Naive B cell (primary cell): ENCODE measurements at regions not wholly inside any gene's neighbourhood (a gene's known extent, or its start where the extent isn't known, plus 50 kb on each side); places are given as distances from the start of the nearest gene placed in this dataset.

Experiments
- ATAC-seq, 2 donors: fragments of 150-1000 bp; cut with Tn5 transposase; 2 replicates each; pipeline ENCODE4 v1.10.0; 2021; ENCODE audit warnings: low read depth in 2 of 2, mild to moderate bottlenecking in 2 of 2, moderate library complexity in 2 of 2
- DNase-seq: peaks from one replicate; pipeline ENCODE4 v3.0.0; 2022
- H3K27ac Mint-ChIP-seq, 6 donors: one replicate each; pipeline ENCODE4 v1.8.0; 2020 to 2022; ENCODE audit warnings: mild to moderate bottlenecking in 6 of 6, mixed read lengths in 6 of 6, moderate library complexity in 5 of 6, inconsistent platforms in 2 of 6
- H3K27me3 Mint-ChIP-seq, 3 donors: one replicate each; pipeline ENCODE4 v1.8.0; 2021 to 2022; ENCODE audit warnings: mixed read lengths in 3 of 3, mild to moderate bottlenecking in 1 of 3
- H3K36me3 Mint-ChIP-seq, 2 donors: one replicate each; pipeline ENCODE4 v1.8.0; 2020 to 2022; ENCODE audit warnings: mixed read lengths in 2 of 2, inconsistent platforms in 1 of 2, mild to moderate bottlenecking in 1 of 2
- H3K4me1 Mint-ChIP-seq, 3 donors: one replicate each; pipeline ENCODE4 v1.8.0; 2020 to 2022; ENCODE audit warnings: mixed read lengths in 3 of 3, inconsistent platforms in 1 of 3, mild to moderate bottlenecking in 1 of 3, moderate library complexity in 1 of 3
- H3K4me3 Mint-ChIP-seq, 8 donors: one replicate each; pipeline ENCODE4 v1.8.0; 2020 to 2022; ENCODE audit warnings: mild to moderate bottlenecking in 8 of 8, mixed read lengths in 8 of 8, moderate library complexity in 8 of 8, inconsistent platforms in 2 of 8
- H3K9me3 Mint-ChIP-seq, 7 donors: one replicate each; pipeline ENCODE4 v1.8.0; 2020 to 2022; ENCODE audit warnings: mixed read lengths in 7 of 7, mild to moderate bottlenecking in 5 of 7, inconsistent platforms in 2 of 7, moderate library complexity in 1 of 7

GRCh38 chr2:5367321-5367720 is 324.9 kb upstream of the SOX11 start:
- H3K36me3 Mint-ChIP-seq, result no peaks in the 10 kb centered on the region
- no peak overlapping the region for H3K27ac Mint-ChIP-seq
- peaks cover 0 to 4% (median 0%) of the 10 kb centered on the region in 7 donors for H3K9me3 Mint-ChIP-seq
- peaks cover 0 to 3% (median 0%) of the 10 kb centered on the region in 3 donors for H3K27me3 Mint-ChIP-seq
- DNase-seq, result no peak
- peaks cover 0 to 2% (median 0%) of the 10 kb centered on the region in 3 donors for H3K4me1 Mint-ChIP-seq
- ATAC-seq, result no peak
- no peak overlapping the region for H3K4me3 Mint-ChIP-seq

- Mint-ChIP-seq H3K9me3 (peaks cover 0 to 4% (median 0%) of the 10 kb centered on the region in 7 donors), H3K4me1 (peaks cover 0 to 2% (median 0%) of the 10 kb centered on the region in 3 donors), H3K27ac (no peak overlapping the region), H3K27me3 (peaks cover 0 to 7% (median 0%) of the 10 kb centered on the region in 3 donors), H3K4me3 (no peak overlapping the region), H3K36me3 (no peaks in the 10 kb centered on the region)
- DNase-seq, result no peak
- ATAC-seq, result no peak
Observed at GRCh38 chr2:5368263-5368662, 323.9 kb upstream of the SOX11 start.

- H3K36me3 Mint-ChIP-seq, result no peaks in the 10 kb centered on the region
- H3K27me3 Mint-ChIP-seq, result peaks cover 0 to 7% (median under 1%) of the 10 kb centered on the region in 3 donors
- no peak overlapping the region for H3K4me3 Mint-ChIP-seq
- ATAC-seq, result no peak
- H3K9me3 Mint-ChIP-seq, result peaks cover 0 to 4% (median 0%) of the 10 kb centered on the region in 7 donors
- H3K4me1 Mint-ChIP-seq, result peaks cover 0 to 2% (median 0%) of the 10 kb centered on the region in 3 donors
- DNase-seq, result no peak
- no peak overlapping the region for H3K27ac Mint-ChIP-seq
Observed at GRCh38 chr2:5369510-5369909, 322.7 kb upstream of the SOX11 start.

GRCh38 chr2:5370158-5370557 is 322.0 kb upstream of the SOX11 start:
- peaks cover 6 to 12% (median 7%) of the 10 kb centered on the region in 3 donors for H3K27me3 Mint-ChIP-seq
- H3K9me3 Mint-ChIP-seq, result peaks cover 0 to 8% (median 0%) of the 10 kb centered on the region in 7 donors
- ATAC-seq, result no peak

GRCh38 chr2:5372141-5372540 is 320.0 kb upstream of the SOX11 start:
- Mint-ChIP-seq H3K4me3 (no peak overlapping the region), H3K27ac (no peak overlapping the region), H3K27me3 (peaks cover 6 to 15% (median 8%) of the 10 kb centered on the region in 3 donors), H3K36me3 (no peaks in the 10 kb centered on the region), H3K9me3 (peaks cover 0 to 13% (median 0%) of the 10 kb centered on the region in 7 donors), H3K4me1 (no peaks in the 10 kb centered on the region)
- ATAC-seq (no peak), DNase-seq (no peak)

More at GRCh38 chr2:5370158-5370557, 322.0 kb upstream of the SOX11 start:
- peaks cover 0 to 2% (median 0%) of the 10 kb centered on the region in 3 donors for H3K4me1 Mint-ChIP-seq
- no peaks in the 10 kb centered on the region for H3K36me3 Mint-ChIP-seq
- H3K4me3 Mint-ChIP-seq, result no peak overlapping the region
- no peak for DNase-seq
- H3K27ac Mint-ChIP-seq, result no peak overlapping the region

- Mint-ChIP-seq H3K4me3 (no peak overlapping the region), H3K27me3 (peaks cover 6 to 18% (median 8%) of the 10 kb centered on the region in 3 donors), H3K36me3 (no peaks in the 10 kb centered on the region), H3K27ac (no peak overlapping the region), H3K4me1 (no peaks in the 10 kb centered on the region), H3K9me3 (peaks cover 0 to 13% (median 0%) of the 10 kb centered on the region in 7 donors)
- no peak for DNase-seq
- ATAC-seq, result no peak
Observed at GRCh38 chr2:5373200-5373599, 319.0 kb upstream of the SOX11 start.

GRCh38 chr2:5374762-5375161 is 317.4 kb upstream of the SOX11 start:
- DNase-seq, result no peak
- peaks cover 6 to 18% (median 8%) of the 10 kb centered on the region in 3 donors for H3K27me3 Mint-ChIP-seq

GRCh38 chr2:5377323-5377722 is 314.9 kb upstream of the SOX11 start:
- no peak overlapping the region for H3K27ac Mint-ChIP-seq
- H3K36me3 Mint-ChIP-seq, result no peaks in the 10 kb centered on the region
- ATAC-seq (no peak), DNase-seq (no peak)
- peaks cover 6 to 15% (median 8%) of the 10 kb centered on the region in 3 donors for H3K27me3 Mint-ChIP-seq
- H3K4me3 Mint-ChIP-seq, result no peak overlapping the region
- H3K4me1 Mint-ChIP-seq, result no peaks in the 10 kb centered on the region
- peaks cover 0 to 9% (median 5%) of the 10 kb centered on the region in 7 donors for H3K9me3 Mint-ChIP-seq

More at GRCh38 chr2:5374762-5375161, 317.4 kb upstream of the SOX11 start:
- no peak overlapping the region for H3K4me3 Mint-ChIP-seq
- H3K9me3 Mint-ChIP-seq, result peaks cover 0 to 9% (median 4%) of the 10 kb centered on the region in 7 donors
- H3K4me1 Mint-ChIP-seq, result no peaks in the 10 kb centered on the region
- no peak overlapping the region for H3K27ac Mint-ChIP-seq
- no peak for ATAC-seq
- no peaks in the 10 kb centered on the region for H3K36me3 Mint-ChIP-seq

- ATAC-seq (no peak), DNase-seq (no peak)
- H3K4me3 Mint-ChIP-seq, result no peak overlapping the region
- no peaks in the 10 kb centered on the region for H3K36me3 Mint-ChIP-seq
- no peak overlapping the region for H3K27ac Mint-ChIP-seq
- H3K4me1 Mint-ChIP-seq, result no peaks in the 10 kb centered on the region
- peaks cover 0 to 9% (median 5%) of the 10 kb centered on the region in 7 donors for H3K9me3 Mint-ChIP-seq
- peaks cover 4 to 9% (median 5%) of the 10 kb centered on the region in 3 donors for H3K27me3 Mint-ChIP-seq
Observed at GRCh38 chr2:5379811-5380210, 312.4 kb upstream of the SOX11 start.

GRCh38 chr2:5385596-5385995 is 306.6 kb upstream of the SOX11 start:
- Mint-ChIP-seq H3K27ac (peak overlapping the region in 1 of 6 donors; percentile 17), H3K36me3 (no peaks in the 10 kb centered on the region), H3K4me1 (no peaks in the 10 kb centered on the region), H3K27me3 (no peaks in the 10 kb centered on the region), H3K4me3 (no peak overlapping the region), H3K9me3 (peaks cover 0 to 12% (median 2%) of the 10 kb centered on the region in 7 donors)
- ATAC-seq (no peak), DNase-seq (no peak)

- H3K27ac Mint-ChIP-seq, result no peak overlapping the region
- no peaks in the 10 kb centered on the region for H3K36me3 Mint-ChIP-seq
- H3K27me3 Mint-ChIP-seq, result no peaks in the 10 kb centered on the region
- peaks cover 0 to 10% (median 2%) of the 10 kb centered on the region in 7 donors for H3K9me3 Mint-ChIP-seq
- no peak for DNase-seq
- no peak for ATAC-seq
- H3K4me1 Mint-ChIP-seq, result no peaks in the 10 kb centered on the region
- no peak overlapping the region for H3K4me3 Mint-ChIP-seq
Observed at GRCh38 chr2:5387406-5387805, 304.8 kb upstream of the SOX11 start.

GRCh38 chr2:5389740-5390139 is 302.4 kb upstream of the SOX11 start:
- H3K4me3 Mint-ChIP-seq, result no peak overlapping the region
- no peak for DNase-seq
- ATAC-seq, result no peak
- no peaks in the 10 kb centered on the region for H3K27me3 Mint-ChIP-seq
- no peaks in the 10 kb centered on the region for H3K36me3 Mint-ChIP-seq
- H3K9me3 Mint-ChIP-seq, result peaks cover 0 to 10% (median 3%) of the 10 kb centered on the region in 7 donors
- no peak overlapping the region for H3K27ac Mint-ChIP-seq
- H3K4me1 Mint-ChIP-seq, result no peaks in the 10 kb centered on the region

GRCh38 chr2:5391362-5391761 is 300.8 kb upstream of the SOX11 start:
- no peaks in the 10 kb centered on the region for H3K36me3 Mint-ChIP-seq
- ATAC-seq, result no peak

GRCh38 chr2:5392658-5393057 is 299.5 kb upstream of the SOX11 start:
- Mint-ChIP-seq H3K4me3 (no peak overlapping the region), H3K36me3 (no peaks in the 10 kb centered on the region), H3K27me3 (peaks cover 0 to 5% (median 0%) of the 10 kb centered on the region in 3 donors), H3K4me1 (no peaks in the 10 kb centered on the region), H3K27ac (no peak overlapping the region), H3K9me3 (peaks cover 0 to 10% (median 3%) of the 10 kb centered on the region in 7 donors)
- DNase-seq, result no peak
- no peak for ATAC-seq

More at GRCh38 chr2:5391362-5391761, 300.8 kb upstream of the SOX11 start:
- Mint-ChIP-seq H3K27me3 (peaks cover 0 to under 1% (median 0%) of the 10 kb centered on the region in 3 donors), H3K4me3 (no peak overlapping the region), H3K27ac (peak overlapping the region in 1 of 6 donors; percentile 70), H3K9me3 (peaks cover 0 to 10% (median 3%) of the 10 kb centered on the region in 7 donors), H3K4me1 (no peaks in the 10 kb centered on the region)
- no peak for DNase-seq
